Left renal pelvis (tissue), 4 donors: ENCODE measurements at regions not wholly inside any gene's neighbourhood (a gene's known extent, or its start where the extent isn't known, plus 50 kb on each side); places are given as distances from the start of the nearest gene placed in this dataset.
A peak's percentile ranks its signal among the peaks of the same experiment; 100 is the strongest.

Experiments used
- DNase-seq, 4 donors: peaks; one replicate each; pipeline ENCODE4 v3.0.0-alpha.2; 2013; ENCODE audit warnings: low read depth in 4 of 4, low spot score in 3 of 4

DNA sequence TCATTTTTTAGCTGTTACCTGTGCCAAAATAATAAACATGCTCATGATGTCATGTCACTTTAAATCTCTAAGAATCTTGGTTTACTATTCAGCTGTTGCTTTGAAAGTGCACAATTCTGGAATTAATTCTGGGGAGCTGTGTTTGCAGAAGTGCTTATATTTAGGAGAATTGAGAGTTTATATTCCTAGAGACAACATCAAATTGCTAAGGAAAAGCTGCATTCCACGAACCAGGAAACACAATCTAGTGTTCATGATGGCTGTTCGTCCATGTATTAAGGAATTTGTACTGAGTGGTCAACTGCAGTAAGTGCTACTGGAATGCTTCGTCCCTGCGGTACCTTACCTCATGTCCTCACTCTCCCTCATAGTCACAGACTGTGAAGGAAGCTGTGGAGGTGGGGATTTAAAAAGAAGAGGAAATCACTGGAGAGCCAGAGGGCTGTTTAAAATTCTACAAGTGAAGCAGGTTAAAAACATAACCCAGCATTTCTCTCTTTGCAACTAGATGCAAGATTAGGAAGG, 161.0 kb downstream of the TRMT11 start:
- DNase-seq = no peak

DNA sequence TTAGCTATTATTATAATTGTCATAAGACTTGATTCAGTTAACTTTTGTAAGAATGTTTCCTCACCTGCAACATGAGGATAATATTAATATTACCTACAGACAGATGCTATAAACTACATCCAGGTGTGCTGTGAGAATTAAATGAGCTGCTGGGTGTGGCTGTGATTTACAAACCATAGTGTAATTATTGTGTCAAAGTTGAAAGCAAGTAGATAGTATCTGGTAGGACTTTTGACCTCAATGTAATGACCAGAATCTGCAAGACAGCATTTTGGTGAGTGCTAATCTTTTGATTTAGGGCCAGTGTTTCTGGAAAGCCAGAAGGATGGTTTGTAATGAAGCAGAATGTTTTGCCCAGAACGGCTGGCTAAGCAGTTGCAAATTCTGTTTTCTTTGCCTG, 162.5 kb downstream of the TRMT11 start:
- DNase-seq = no peak

DNA sequence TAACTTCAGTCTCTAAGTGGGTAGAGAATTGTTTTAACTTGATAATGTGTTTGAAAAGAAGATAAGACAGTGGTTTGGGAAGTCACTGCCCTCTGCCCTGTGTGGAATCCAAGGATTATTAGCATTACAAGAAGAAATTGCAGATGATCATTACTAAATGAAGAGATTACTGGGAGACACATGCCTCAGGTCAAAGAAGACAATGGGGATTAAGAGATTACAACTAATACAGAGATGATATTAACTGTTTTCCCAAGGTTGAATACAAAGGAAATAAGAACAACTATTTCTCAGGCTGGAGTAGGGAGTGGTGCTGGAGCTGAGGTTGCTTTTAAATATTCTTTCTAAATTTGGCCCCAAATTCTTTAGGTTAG, 166.0 kb downstream of the TRMT11 start:
- DNase-seq = no peak

DNA sequence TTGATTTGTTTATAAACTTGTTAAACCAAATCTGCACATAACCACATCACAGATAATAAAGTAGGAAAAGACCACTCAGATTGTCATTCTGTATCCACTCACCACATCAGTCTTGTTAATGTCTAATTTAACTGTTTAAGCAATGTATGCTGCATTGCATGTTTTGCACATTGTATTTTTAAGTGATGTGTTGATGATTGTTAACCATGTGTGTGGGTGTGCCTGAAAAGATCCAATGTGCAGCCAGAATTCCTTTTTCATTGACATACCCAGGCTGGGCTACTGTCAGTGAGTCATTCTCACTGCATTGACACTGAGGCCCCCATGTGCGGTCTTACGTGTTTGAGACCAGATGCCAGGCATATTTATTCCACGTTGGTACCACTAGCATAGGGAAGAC, 167.3 kb downstream of the TRMT11 start:
- no peak for DNase-seq

DNA sequence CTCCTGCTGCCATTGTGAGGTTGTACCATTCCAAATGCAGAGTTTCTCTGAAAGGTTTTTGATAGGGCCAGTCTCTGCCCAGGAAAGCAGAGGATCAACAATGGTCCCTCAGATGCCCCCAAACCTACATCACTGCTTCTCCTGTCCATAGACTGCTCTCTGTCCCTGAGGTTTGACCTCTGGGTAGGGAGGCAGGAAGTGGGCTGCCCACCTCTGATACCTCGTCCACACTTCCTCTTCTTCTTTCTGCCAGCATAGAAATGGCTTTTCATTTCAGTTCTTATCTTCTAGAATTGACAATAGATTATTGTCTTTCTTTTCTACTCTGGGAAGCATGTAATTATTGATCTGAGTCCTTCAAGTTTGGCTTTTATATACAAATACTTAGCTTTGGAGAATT, 170.6 kb downstream of the TRMT11 start:
- DNase-seq = no peak

DNA sequence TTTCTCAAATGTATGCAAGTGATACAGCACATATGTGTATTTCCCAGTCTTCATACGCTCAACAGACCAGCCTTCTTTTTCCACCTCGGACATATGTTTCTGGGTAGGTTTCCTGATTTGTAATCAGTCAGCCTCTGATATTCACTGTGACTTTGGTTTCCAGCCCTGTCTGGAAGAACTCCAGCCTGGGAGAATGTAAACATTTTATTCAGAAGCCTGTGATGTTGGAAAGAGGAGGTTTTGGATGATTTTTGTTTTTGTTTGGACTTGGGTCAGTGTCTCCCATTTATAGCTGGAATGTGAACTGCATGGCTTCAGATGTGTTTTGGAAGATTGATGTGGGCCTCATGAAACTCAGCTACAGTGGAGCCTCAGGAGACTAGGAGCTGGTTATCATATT, 172.2 kb upstream of the CENPW start:
- no peak for DNase-seq

DNA sequence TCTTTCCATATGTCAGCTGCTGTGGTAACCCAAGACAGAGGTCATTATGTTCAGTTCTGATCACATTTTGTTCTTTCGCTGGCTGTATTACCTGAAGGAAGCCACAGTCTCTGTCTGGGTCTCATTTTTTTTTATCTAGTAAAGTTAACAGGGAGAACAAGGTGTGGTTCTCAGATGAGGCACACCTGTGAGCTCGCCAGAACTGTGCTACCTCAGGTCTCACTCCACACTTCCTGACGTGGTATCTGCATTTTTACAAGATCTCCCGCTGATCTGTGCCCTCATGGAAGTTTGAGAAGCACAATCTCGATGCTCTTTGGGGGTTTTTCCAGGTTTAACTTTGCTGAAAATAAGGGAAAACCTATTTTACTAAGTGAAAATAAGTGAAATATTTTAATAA, 169.5 kb upstream of the CENPW start:
- no peak for DNase-seq

DNA sequence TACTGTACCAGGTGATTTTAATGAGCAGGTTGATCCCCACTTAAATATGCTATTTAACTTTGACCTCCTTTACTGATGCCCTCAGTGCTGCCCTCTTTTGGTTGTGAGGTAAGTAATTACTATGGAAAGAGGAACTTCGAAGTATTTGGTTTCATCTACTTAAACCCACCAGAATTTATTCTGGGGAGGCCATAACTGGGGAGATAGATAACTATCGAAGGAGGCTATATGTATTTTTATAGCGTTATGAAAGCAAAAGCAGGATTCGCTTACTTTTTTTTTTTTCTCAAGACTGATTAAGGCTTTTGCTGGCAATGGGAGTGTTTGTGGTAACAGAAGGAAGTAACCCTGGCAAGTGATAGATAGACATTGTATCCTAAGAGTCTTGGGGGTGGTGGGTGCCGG, 168.9 kb upstream of the CENPW start:
- no peak for DNase-seq

DNA sequence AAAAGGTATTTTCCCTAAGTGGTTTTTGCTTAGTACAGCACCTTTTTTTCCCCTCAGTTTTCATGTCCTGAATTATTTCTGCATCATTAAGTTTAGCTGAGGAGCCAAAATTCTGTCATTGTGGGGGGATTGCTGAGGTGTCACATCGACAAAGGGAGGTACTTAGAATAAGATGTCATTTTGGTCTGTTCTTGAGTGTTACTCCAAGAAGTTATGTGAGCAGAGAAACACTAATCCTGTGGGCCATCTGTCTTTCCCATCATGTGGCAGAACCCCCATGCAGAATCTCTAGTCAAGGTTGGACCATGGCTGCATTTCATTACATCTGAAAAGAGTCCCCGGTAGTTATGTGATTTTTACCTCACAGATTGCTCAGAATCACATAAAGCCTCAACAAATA, 167.8 kb upstream of the CENPW start:
- no peak for DNase-seq

DNA sequence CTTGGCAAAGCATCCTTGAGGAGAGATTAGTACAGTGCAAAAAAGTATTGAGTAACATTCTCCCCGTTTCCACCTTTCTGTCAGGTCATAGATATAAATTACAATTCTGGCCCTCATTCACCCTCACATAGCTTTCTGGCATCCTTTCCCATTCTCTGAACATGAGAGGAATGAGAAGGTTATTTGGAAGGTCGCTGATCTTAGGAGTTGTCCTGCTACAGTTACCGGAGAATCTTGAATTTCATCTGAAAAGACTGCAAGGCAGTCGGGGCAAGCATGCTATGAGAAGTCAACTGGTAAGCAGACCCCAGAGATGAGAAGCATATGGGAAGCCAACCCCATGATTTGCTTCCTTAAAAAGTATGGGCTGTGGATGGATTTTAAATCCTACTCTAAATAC, 166.7 kb upstream of the CENPW start:
- DNase-seq = no peak

DNA sequence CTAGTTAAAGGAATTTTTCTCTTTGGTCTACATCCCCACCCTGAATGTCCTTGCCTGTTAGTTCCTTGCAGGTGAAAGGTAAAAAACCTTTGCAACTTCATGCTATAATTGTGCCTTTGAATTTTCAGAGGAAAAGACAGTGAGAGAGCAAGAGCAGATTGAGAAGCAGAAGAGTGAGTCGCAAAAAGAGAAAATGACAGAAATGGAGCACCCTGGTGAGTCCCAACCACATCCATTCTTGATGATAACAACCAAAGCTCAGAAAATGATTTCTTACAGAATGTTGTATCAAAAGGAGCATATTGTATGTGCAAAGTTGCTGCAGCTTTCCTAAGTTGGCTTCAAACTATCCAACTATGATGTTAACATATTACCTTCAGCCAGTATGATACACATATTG, 165.2 kb upstream of the CENPW start:
- DNase-seq = no peak

DNA sequence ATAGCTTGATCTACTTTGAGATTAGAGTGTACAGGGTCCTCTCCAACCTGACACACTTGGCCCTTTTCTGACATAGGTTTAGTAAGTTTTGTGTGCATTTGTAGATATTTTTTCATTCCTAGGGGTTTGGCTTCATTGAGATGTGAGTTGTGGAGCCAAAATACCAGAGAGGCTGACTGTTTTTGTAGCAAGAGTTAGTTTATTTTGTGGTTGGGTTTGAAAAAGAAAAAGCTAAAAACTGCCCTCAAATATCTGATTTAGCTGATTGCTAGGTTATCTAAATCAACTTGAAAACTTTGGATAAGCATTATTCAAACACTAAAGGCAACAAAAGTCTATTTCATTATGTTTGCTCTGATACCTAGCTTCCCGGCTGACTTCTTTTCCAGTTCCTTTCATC, 164.7 kb upstream of the CENPW start:
- DNase-seq = no peak

DNA sequence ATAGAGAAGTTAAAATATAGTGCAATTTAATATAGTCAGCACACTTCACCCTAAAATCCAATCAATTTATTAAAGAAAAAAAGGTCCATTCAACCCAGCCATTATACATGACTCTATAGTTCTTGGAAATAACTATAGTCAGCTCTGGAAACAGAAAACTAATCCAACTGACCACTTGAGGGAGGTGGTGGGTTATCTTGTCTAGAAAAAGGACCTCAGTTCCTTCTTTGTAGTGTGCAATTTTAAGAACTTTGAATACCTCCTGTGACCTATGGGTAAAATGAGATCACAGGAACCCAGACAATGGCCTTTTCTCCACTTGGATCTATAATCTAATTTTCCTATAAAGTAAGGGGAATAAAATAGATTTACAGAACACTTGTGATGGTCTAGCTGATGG, 163.6 kb upstream of the CENPW start:
- DNase-seq = no peak

DNA sequence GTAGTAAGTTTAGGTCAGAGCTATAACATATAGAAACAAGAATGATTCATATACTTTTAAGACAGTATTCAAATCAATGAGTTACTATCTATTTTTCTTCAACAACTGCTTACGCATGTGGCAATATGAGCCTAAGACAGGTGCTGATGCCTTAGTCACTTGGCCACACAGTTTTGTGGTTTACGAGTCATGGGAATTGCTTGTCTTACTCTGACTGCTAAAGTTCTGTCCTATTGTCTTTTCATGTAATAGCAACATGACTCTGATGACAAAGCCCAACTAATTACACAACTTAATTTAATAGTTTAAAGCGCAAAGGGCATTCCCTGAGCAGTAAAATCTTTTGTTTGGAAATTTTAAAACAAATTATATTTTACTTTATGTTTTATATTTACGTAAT, 159.3 kb upstream of the CENPW start:
- no peak for DNase-seq

DNA sequence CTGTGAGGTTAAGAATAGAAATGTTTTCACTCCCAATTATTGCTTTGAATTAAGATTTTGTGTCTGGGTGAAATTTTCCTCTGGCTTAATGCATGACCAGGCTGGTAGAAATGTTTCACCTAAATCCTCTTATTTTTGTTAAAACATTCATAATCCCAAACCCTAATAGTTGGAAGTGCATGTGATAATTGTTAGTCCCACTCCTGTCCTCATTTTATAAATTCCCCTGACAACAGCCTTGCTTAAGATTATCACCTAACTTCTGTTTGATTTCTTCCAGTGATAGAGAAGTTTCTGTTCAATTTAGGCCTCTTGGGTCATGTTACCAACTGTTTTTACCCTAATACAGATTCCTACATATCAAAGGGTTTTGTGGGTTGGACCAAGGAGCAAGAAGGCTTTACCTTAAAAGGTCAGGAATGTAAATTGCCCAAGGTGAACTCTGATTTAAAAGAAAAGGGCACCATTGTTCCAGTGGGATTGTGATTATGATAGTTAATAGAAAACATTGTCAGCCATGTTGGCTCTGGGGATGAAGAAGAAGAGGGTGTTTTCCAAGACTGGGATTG, 158.7 kb upstream of the CENPW start:
- DNase-seq = no peak

DNA sequence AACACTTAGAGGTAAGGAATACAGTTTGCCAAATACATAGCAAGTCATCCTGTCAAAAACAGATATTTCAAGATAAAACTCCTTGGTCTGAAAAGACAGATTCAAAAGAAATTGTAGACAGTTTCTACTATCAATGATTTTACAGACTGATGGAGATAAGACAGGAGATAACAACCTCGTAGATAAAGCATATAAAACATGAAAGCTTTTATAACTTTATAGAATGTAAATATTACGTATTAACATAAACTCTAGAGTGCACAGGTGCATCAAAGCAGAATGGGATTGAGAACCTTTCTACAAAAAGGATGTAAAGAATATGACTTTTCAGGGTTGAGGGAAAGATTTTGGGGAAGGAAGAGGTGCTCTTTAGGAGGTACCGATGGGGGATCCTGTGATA, 158.0 kb upstream of the CENPW start:
- no peak for DNase-seq

DNA sequence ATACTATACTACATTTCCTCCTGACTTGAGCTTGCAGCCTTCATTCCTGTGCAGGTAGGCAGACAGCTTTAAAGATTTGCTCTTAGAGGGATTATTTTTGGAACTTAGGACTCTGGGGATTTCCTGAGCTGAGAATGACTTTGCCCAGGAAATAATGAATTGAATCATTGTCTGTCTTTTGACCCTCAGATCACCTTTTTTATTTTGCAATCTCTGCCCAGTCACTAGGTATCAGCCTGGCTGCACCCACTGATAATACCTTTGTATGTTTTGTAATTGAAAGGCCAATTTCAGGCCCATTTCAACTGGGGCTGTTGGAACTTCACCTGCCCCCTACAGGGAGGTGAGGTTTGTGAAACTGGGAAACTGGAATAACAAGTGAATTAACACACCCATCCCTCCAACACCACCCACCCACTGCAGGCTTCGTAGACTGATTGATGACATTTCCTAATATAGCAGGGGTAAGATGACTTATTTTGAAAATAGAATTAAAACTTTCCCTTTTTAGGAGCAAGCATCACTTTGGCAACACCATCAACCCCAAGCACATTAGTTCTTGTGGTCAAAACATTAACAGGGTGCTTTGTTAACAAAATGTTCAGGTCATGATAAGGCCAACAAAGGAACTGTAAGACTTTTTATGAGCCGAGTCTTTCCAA, 157.1 kb upstream of the CENPW start:
- DNase-seq = no peak

DNA sequence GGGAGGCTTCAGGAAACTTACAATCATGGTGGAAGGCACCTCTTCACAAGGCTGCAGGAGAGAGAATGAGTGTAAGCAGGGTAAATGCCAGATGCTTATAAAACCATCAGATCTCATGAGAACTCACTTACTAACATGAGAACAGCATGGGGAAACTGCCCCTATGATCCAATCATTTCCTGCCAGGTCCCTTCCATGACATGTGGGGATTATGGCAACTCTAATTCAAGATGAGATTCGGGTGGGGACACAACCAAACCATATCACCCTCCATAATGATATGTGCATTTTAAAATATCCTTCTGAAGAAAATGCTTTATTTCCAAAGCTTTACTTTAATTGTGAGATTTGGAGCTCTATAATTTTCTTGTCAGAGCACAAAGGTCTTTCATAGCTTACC, 154.1 kb upstream of the CENPW start:
- DNase-seq = no peak

DNA sequence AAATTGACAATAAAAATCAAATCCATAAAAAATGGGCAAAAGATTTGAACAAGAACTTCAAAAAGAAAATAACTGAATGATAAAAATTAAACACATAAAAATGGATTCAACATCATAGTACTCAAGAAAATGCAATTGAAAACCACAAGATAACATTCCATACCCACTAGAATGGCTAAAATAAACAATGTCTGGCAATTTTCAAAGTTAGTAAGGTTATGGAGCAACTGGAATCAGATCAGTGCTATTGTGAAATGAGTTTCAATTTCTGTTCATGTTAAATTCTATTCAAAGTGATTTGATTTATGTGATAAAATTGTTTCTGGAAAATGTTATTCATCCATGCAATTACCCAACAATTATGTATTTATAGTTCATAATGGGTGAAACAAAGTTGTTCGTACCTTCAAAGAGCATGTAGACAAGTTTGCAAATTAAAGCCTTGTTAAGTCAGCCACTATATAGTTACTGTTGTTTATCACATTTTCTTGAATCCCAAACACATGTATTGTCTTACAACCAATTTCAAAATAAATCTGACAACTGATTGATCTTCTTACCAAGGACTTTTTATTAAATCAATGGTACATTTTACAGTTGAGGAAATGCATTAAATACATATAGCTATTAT, 151.5 kb upstream of the CENPW start:
- no peak for DNase-seq

DNA sequence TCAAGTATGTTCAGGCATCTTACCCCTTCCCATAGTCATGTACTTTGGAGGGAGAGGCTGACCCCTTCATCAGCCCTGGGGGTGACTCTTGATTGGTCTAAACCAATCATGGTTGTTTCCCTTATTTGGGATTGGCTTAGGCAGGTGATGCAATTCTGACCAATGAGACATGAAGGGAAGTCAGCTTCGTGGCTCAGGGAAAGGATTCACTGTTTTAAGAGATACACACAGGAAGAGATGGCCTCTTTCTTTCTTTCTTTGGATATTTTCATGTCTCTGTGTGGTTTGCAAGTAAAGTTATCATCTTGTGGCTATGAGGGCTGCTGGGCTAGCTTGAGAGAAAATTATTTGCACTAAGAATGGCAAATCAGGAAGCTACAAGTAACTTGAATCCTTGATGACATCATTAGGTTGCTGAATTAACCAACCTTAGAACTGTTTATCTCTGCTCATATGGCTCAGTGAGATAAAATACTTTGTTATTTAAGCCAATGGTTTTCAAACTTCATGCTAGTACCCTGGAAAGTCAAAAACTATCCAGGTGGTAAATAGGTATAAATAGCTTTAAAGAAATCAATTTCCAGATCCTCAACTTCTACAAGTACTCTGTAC, 144.2 kb upstream of the CENPW start:
- no peak for DNase-seq

DNA sequence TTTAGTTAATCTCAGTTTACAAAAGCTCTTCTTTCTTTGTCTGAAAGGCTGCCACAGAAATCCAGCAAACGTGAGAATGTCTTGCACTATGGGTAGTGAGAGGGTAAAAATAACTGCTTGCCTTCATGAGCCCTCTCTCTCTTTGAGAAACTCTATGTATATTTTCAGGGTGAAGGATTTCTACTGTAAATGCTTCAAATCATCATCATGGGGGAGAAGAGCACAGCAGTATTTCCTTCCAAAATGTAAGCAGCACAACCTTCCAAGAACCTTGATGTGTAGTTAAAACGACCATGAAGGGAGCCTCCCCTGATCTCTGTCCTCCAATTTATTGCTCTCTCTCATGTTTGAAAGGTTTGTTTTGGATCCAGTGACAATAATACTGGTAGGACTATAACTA, 141.3 kb upstream of the CENPW start:
- peak in 1 of 4 donors; percentile 52 for DNase-seq

DNA sequence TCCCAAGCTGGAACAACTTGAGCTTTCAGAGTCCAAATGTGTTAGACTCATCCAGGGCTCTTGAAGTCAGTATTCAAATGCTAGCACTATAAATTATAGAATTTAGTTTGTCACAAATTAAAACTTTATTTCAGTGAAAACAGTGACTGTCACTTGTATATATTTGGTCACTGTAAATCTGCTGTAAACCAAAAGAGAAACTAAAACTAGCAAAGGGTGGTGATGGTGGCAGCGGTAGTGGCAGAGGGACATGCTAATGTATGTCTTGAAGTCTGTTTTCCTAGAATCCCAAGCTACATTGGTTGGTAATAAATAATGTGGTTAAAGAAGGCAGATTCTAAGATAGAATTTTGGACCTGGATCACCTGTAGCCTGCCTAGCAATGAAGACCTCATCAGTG, 140.4 kb upstream of the CENPW start:
- no peak for DNase-seq
